Lower leg skin (tissue), 3 donors: ENCODE measurements at regions not wholly inside any gene's neighbourhood (a gene's known extent, or its start where the extent isn't known, plus 50 kb on each side); places are given as distances from the start of the nearest gene placed in this dataset.

Experiments used
- POLR2A ChIP-seq, 2 donors: fragments of 450-650 bp; IDR thresholded peaks; one replicate each; pipeline ENCODE4 v1.6.1; 2016 to 2017; ENCODE audit warnings: antibody characterized with exemption in 2 of 2, mild to moderate bottlenecking in 1 of 2, moderate library complexity in 1 of 2
- TF ChIP-seq, protein P1 (sequence below), 3 donors: fragments of 450-650 bp; IDR thresholded peaks; one replicate each; pipeline ENCODE4 v1.5.1; 2016; ENCODE audit warnings: antibody characterized with exemption in 3 of 3, mild to moderate bottlenecking in 3 of 3, moderate library complexity in 2 of 3

DNA sequence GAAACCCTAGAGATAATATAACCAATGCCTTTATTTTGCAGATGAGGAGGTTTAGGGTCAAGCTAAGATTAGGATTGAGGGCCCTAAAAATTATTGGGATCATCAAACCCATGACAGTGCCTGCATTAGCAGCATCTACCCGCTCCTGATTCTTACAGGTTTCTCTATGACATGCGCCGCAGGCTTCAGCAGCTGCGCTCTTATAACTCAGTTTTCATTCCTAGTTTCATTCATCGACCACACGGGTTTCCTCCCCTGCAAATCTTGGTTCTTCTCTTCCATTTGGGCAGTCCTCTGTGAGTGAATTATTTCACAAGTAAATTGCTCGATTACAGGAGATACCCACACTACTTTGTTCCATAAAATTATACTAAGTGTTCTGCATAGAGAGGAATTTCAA is 137.2 kb downstream of the SLC24A2 start:
- TF ChIP-seq POLR2A (IDR thresholded peaks at IDR 0.05) = no peak
- TF ChIP-seq, protein P1, sequence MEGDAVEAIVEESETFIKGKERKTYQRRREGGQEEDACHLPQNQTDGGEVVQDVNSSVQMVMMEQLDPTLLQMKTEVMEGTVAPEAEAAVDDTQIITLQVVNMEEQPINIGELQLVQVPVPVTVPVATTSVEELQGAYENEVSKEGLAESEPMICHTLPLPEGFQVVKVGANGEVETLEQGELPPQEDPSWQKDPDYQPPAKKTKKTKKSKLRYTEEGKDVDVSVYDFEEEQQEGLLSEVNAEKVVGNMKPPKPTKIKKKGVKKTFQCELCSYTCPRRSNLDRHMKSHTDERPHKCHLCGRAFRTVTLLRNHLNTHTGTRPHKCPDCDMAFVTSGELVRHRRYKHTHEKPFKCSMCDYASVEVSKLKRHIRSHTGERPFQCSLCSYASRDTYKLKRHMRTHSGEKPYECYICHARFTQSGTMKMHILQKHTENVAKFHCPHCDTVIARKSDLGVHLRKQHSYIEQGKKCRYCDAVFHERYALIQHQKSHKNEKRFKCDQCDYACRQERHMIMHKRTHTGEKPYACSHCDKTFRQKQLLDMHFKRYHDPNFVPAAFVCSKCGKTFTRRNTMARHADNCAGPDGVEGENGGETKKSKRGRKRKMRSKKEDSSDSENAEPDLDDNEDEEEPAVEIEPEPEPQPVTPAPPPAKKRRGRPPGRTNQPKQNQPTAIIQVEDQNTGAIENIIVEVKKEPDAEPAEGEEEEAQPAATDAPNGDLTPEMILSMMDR (IDR thresholded peaks at IDR 0.05) = no peak
